K562 (cell line): ENCODE measurements at regions not wholly inside any gene's neighbourhood (a gene's known extent, or its start where the extent isn't known, plus 50 kb on each side); places are given as distances from the start of the nearest gene placed in this dataset.

ENCODE experiments used
- ATAC-seq: fragments of 200-7000 bp; cut with Tn5 transposase; 3 replicates; pipeline ENCODE4 v1.9.1; 2020; ENCODE audit warnings: moderate library complexity
- BruUV-seq: library from RNA; stranded (reverse); fragments of 400-500 nt; replicated peaks from 2 replicates; lab custom pipeline; 2021; lab: Mats Ljungman, UMichigan
- CTCF ChIA-PET: fragments of 300-600 bp; formaldehyde crosslinking; extraction: SDS; loops from one replicate; lab custom pipeline; 2021; ENCODE audit warnings: low intra/inter-chr PET ratio; lab: Yijun Ruan, JAX
- POLR2A ChIA-PET: fragments of 300-600, 350-650 bp; sonication (Branson Sonifier 250); formaldehyde crosslinking; extraction: SDS; loops from one replicate; lab custom pipeline; 2021; ENCODE audit warnings: antibody characterized with exemption, inconsistent platforms; lab: Yijun Ruan, JAX
- DNase-seq, 4 experiments: peaks; one replicate each; pipeline versions ENCODE4 v3.0.0 to v3.0.0-alpha.2; 2011 to 2018; ENCODE audit warnings: low spot score in 3 of 4, mixed read lengths in 3 of 4; ENCODE audit errors: extremely low read depth in 1 of 4
- FAIRE-seq: peaks from 2 replicates; lab custom pipeline; 2011; peaks lifted over from hg19 to GRCh38; lab: Jason Lieb, UNC
- H2AFZ ChIP-seq: 2 replicates; pipeline ENCODE4 v1.6.0; 2011; ENCODE audit warnings: low read depth, low read length, control low read depth, inconsistent platforms
- H3K27ac ChIP-seq: fragments of 200-600 bp; 3 replicates; pipeline ENCODE4 v1.8.0; 2011; ENCODE audit warnings: low read depth, mild to moderate bottlenecking, control low read depth, inconsistent platforms, low read length, moderate library complexity, mixed read lengths; ENCODE audit errors: extremely low read depth
- H3K27me3 ChIP-seq, 2 experiments: fragments of 300-600 bp in 1 of 2; 2 replicates in 1 of 2; 3 replicates in 1 of 2; pipeline versions ENCODE4 v1.6.0 to v1.8.0; 2011; ENCODE audit warnings: inconsistent platforms in 2 of 2, low read length in 2 of 2, mild to moderate bottlenecking in 1 of 2, mixed read lengths in 1 of 2, moderate library complexity in 1 of 2; ENCODE audit not compliant: control insufficient read depth in 2 of 2, insufficient read depth in 2 of 2
- H3K36me3 ChIP-seq: fragments of 300-600 bp; 3 replicates; pipeline ENCODE4 v1.8.0; 2011; ENCODE audit warnings: mild to moderate bottlenecking, low read length, inconsistent platforms; ENCODE audit not compliant: control insufficient read depth, insufficient read depth
- H3K4me1 ChIP-seq, 2 experiments: fragments of 200-600 bp in 1 of 2; replicated peaks in 1 of 2; 2 replicates in 1 of 2; 3 replicates in 1 of 2; pipeline versions ENCODE4 v1.5.1 to v1.8.0; 2011; ENCODE audit warnings: inconsistent platforms in 2 of 2, low read length in 2 of 2, mild to moderate bottlenecking in 1 of 2, mixed read lengths in 1 of 2, moderate library complexity in 1 of 2; ENCODE audit not compliant: control insufficient read depth in 2 of 2, insufficient read depth in 2 of 2
- H3K4me2 ChIP-seq: 2 replicates; pipeline ENCODE4 v1.6.1; 2011; ENCODE audit warnings: low read length, control low read depth, inconsistent platforms, mixed read lengths; ENCODE audit not compliant: insufficient read depth
- H3K4me3 ChIP-seq: fragments of 200-600 bp; sonication (generic), shearing (Covaris generic); 2 replicates; pipeline ENCODE4 v1.5.1; 2016; ENCODE audit warnings: control low read depth, inconsistent platforms
- H3K79me2 ChIP-seq: fragments of 200-600 bp; 3 replicates; pipeline ENCODE4 v1.8.0; 2011; ENCODE audit warnings: low read length, inconsistent platforms; ENCODE audit not compliant: control insufficient read depth, insufficient read depth
- H3K9ac ChIP-seq, 2 experiments: 2 replicates each; pipeline versions ENCODE4 v1.6.0 to v1.6.1; 2011; ENCODE audit warnings: low read depth in 2 of 2, low read length in 2 of 2, control low read depth in 1 of 2, inconsistent platforms in 1 of 2, mild to moderate bottlenecking in 1 of 2, mixed read lengths in 1 of 2; ENCODE audit not compliant: insufficient read depth in 1 of 2
- H3K9me1 ChIP-seq: one replicate; pipeline ENCODE4 v1.6.0; 2011; ENCODE audit warnings: inconsistent platforms, mild to moderate bottlenecking, low read length, moderate library complexity; ENCODE audit not compliant: control insufficient read depth, insufficient read depth
- H3K9me3 ChIP-seq: replicated peaks from 2 replicates; pipeline ENCODE4 v1.5.1; 2011; ENCODE audit warnings: low read depth, low read length, inconsistent platforms; ENCODE audit not compliant: control insufficient read depth, insufficient read depth
- H4K20me1 ChIP-seq: replicated peaks from 2 replicates; pipeline ENCODE4 v1.6.1; 2011; ENCODE audit warnings: low read length, inconsistent platforms, mixed read lengths; ENCODE audit not compliant: control insufficient read depth, insufficient read depth
- ATF1 ChIP-seq, 2 experiments: fragments of 450-650 bp in 1 of 2; IDR thresholded peaks; 2 replicates each; pipeline ENCODE4 v1.6.1; 2016; ENCODE audit warnings: missing compliant biosample characterization in 1 of 2, missing genetic modification characterization in 1 of 2
- CBFA2T3 ChIP-seq: fragments of 450-650 bp; IDR thresholded peaks from 2 replicates; pipeline ENCODE4 v1.6.1; 2017
- DNMT1 ChIP-seq: fragments of 450-650 bp; IDR thresholded peaks from 2 replicates; pipeline ENCODE4 v1.6.1; 2016; ENCODE audit warnings: antibody characterized with exemption, mild to moderate bottlenecking
- MAFG ChIP-seq: fragments of 450-650 bp; conservative IDR thresholded peaks from 2 replicates; pipeline ENCODE4 v1.6.1; 2016; ENCODE audit warnings: missing genetic modification characterization, missing compliant biosample characterization
- MAFK ChIP-seq: IDR thresholded peaks from 2 replicates; pipeline ENCODE4 v1.6.1; 2011; ENCODE audit warnings: low read length, improper control_type of control experiment
- NFE2 ChIP-seq: IDR thresholded peaks from 2 replicates; pipeline ENCODE4 v1.6.1; 2014; ENCODE audit warnings: antibody characterized with exemption, low read depth
- NFE2L1 ChIP-seq: fragments of 450-650 bp; IDR thresholded peaks from 2 replicates; pipeline ENCODE4 v1.6.1; 2016; ENCODE audit warnings: missing genetic modification characterization, low read depth, mild to moderate bottlenecking, missing compliant biosample characterization, moderate library complexity, borderline replicate concordance
- NRF1 ChIP-seq, 2 experiments: fragments of 450-650 bp; IDR thresholded peaks in 1 of 2; conservative IDR thresholded peaks in 1 of 2; 2 replicates each; pipeline ENCODE4 v1.6.1; 2014; ENCODE audit warnings: mild to moderate bottlenecking in 2 of 2
- PYGO2 ChIP-seq: fragments of 450-650 bp; IDR thresholded peaks from 2 replicates; pipeline ENCODE4 v1.6.1; 2016; ENCODE audit warnings: mild to moderate bottlenecking, missing genetic modification characterization, moderate library complexity, missing compliant biosample characterization
- RAD21 ChIP-seq, 2 experiments: fragments of 250-450 bp in 1 of 2; fragments of 450-650 bp in 1 of 2; sonication (Bioruptor Pico) in 1 of 2; formaldehyde crosslinking in 1 of 2; IDR thresholded peaks in 1 of 2; conservative IDR thresholded peaks in 1 of 2; 2 replicates each; pipeline versions ENCODE4 v1.4.0 to v1.8.0; 2020 to 2022; ENCODE audit warnings: mild to moderate bottlenecking in 2 of 2, moderate library complexity in 1 of 2
- RFX5 ChIP-seq: IDR thresholded peaks from 2 replicates; pipeline ENCODE4 v1.6.1; 2011; ENCODE audit warnings: low read depth, mild to moderate bottlenecking, improper control_type of control experiment, low read length
- TAF7 ChIP-seq: fragments of 450-650 bp; IDR thresholded peaks from 2 replicates; pipeline ENCODE4 v1.6.1; 2016; ENCODE audit warnings: missing genetic modification characterization, missing compliant biosample characterization
- ZNF23 ChIP-seq: fragments of 250-450 bp; sonication (Bioruptor Pico); IDR thresholded peaks from 2 replicates; pipeline ENCODE4 v1.4.0; 2020; ENCODE audit warnings: mild to moderate bottlenecking
- ZNF239 ChIP-seq: fragments of 250-450 bp; sonication (Bioruptor Pico); IDR thresholded peaks from 2 replicates; pipeline ENCODE4 v1.4.0; 2020; ENCODE audit warnings: mild to moderate bottlenecking
- ZNF766 ChIP-seq: fragments of 200-800 bp; sonication (Bioruptor generic); conservative IDR thresholded peaks from 2 replicates; pipeline ENCODE4 v1.6.1; 2016; ENCODE audit warnings: missing genetic modification characterization, missing compliant biosample characterization
- ZNF778 ChIP-seq: fragments of 450-650 bp; formaldehyde crosslinking; IDR thresholded peaks from 2 replicates; pipeline ENCODE4 v1.4.0; 2020; ENCODE audit warnings: mild to moderate bottlenecking, moderate library complexity
- WGBS: fragments of 100-300 bp; shearing (Covaris generic); methylation state at CpG from one replicate; pipeline ENCODE4 v1.1.6; 2016; ENCODE audit warnings: low coverage, mixed read lengths; ENCODE audit not compliant: insufficient coverage; ENCODE audit errors: missing lambda C conversion rate; 5-methylcytosine and 5-hydroxymethylcytosine counted together
- in situ Hi-C: fragments of 300-500 bp; cut with MboI; formaldehyde crosslinking; loops from 4 replicates; pipeline ENCODE4 v1.15.0; 2018; ENCODE audit warnings: inconsistent platforms, mixed read lengths
- intact Hi-C: fragments of 100-400 bp; cut with micrococcal nuclease; formaldehyde crosslinking; loops from 2 replicates; pipeline ENCODE4 v1.14.2; 2022
- TF ChIP-seq, protein P1 (sequence below): sonication (generic); formaldehyde crosslinking; IDR thresholded peaks from 2 replicates; pipeline ENCODE4 v1.8.0; 2022; ENCODE audit warnings: mild to moderate bottlenecking, low read depth, missing genetic modification reagents
- TF ChIP-seq, protein P2 (sequence below): sonication (generic); formaldehyde crosslinking; IDR thresholded peaks from 2 replicates; pipeline ENCODE4 v1.8.0; 2022; ENCODE audit warnings: mild to moderate bottlenecking, missing genetic modification reagents

DNA sequence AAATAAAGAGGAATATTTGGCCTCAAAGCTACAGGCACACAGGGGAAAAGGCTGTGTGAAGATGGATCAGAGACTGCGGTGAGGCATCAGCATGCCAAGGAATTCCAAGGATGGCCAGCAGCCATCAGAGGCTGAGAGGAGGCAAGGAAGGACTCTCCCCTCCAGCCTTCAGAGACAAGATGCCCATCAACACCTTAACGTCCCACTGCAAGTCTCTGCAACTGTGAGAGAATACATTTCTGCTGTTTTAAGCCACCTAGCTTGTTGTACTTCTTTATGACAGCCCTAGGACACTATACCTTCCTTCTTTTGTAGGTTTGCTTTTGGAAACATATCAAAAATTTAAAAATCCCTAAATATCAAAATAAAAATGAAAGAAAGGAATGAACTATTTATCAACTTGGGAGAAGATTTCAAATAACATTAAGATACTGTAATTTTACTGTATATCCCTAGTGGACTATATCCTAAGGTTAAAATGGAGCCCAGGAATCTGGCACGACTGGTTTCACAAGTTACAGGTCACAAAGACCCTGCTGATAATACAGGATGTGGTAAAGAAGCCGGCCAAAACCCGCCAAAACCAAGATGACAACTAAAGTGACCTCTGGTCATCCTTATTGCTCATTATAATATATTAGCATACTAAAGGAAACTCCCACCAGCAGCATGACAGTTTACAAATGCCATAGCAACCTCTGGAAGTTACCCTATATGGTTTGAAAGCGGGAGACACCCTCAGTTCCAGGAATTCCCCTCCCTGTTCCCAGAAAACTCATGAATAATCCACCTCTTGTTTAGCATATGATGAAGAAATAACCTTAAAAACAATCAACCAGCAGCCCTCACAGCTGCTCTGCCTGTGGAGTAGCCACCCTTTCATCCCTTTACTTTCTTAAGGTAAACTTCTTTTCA is 185.2 kb downstream of the AVL9 start (continued):
- no peak for TF ChIP-seq NRF1 (conservative IDR thresholded peaks at IDR 0.05 in 1 of 2, IDR thresholded peaks at IDR 0.05 in 1 of 2)
- peak; percentile 88; the same call in 1 of the 2 replicates for TF ChIP-seq ZNF766 (CRISPR knock-in tag)

DNA sequence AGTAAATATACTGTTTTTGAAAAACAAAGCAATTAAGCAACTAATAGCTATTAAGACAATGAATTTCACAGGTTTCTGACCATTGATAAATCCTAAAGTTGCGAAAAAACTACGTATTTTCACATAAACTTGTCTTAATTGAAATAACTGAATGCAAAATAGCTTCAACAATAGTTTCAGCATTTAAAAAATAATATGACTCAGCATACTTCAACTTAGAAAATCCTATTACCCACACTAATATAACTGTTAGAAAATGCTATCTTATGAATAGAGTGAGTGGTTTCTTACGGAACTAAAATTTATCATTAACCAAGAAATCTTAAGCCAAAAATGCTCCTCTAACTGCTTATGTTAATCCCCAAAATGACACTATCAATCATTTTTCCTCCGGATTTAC is 183.9 kb downstream of the AVL9 start:
- Histone ChIP-seq H3K36me3 (no peaks in the 10 kb centered on the region), H3K4me3 (no peak overlapping the region), H3K4me2 (no peak overlapping the region), H3K9ac (peak overlapping the region in 1 of 2 experiments; percentile 72; a peak in 1 of 4 replicates), H3K27me3 (no peaks in the 10 kb centered on the region), H3K4me1 (peaks cover 0 to 22% of the 10 kb centered on the region in 2 experiments; a peak in 4 of 5 replicates), H3K9me3 (no peaks in the 10 kb centered on the region), H3K9me1 (no peaks in the 10 kb centered on the region), H3K27ac (peak overlapping the region; percentile 95), H4K20me1 (no peaks in the 10 kb centered on the region), H2AFZ (peak overlapping the region; percentile 84), H3K79me2 (no peaks in the 10 kb centered on the region)
- BruUV-seq, result no TSS peak
- DNase-seq, result no peak
- no peak for FAIRE-seq
- no peak for ATAC-seq
- intact Hi-C loops (no loop called here), in situ Hi-C loops (no loop called here)
- 63% methylated on average over 4 of the region's 4 CpGs for WGBS
- ChIA-PET CTCF (no interaction called here), POLR2A (interaction anchor here (0.8 to 1.6 kb wide), 3 partner anchors 8 to 19 kb away, joined by 3 to 8 read pairs (median 3); no protein-coding TSS in a partner anchor)
- TF ChIP-seq ATF1 (CRISPR knock-in tag; IDR thresholded peaks at IDR 0.05), result no peak
- TF ChIP-seq ATF1 (tag; IDR thresholded peaks at IDR 0.05), result no peak
- TF ChIP-seq DNMT1, result no peak
- no peak for TF ChIP-seq RAD21 (CRISPR knock-in tag; conservative IDR thresholded peaks at IDR 0.05 in 1 of 2, IDR thresholded peaks at IDR 0.05 in 1 of 2)
- peak; percentile 56 for TF ChIP-seq NFE2
- TF ChIP-seq ZNF23 (CRISPR knock-in tag), result no peak
- no peak for TF ChIP-seq PYGO2
- TF ChIP-seq NFE2L1 (tag), result no peak
- TF ChIP-seq RFX5, result no peak
- TF ChIP-seq, protein P1, sequence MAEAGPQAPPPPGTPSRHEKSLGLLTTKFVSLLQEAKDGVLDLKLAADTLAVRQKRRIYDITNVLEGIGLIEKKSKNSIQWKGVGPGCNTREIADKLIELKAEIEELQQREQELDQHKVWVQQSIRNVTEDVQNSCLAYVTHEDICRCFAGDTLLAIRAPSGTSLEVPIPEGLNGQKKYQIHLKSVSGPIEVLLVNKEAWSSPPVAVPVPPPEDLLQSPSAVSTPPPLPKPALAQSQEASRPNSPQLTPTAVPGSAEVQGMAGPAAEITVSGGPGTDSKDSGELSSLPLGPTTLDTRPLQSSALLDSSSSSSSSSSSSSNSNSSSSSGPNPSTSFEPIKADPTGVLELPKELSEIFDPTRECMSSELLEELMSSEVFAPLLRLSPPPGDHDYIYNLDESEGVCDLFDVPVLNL (CRISPR knock-in tag), result no peak
- TF ChIP-seq ZNF239 (CRISPR knock-in tag), result no peak
- TF ChIP-seq CBFA2T3, result no peak
- no peak for TF ChIP-seq TAF7 (tag)
- TF ChIP-seq, protein P2, sequence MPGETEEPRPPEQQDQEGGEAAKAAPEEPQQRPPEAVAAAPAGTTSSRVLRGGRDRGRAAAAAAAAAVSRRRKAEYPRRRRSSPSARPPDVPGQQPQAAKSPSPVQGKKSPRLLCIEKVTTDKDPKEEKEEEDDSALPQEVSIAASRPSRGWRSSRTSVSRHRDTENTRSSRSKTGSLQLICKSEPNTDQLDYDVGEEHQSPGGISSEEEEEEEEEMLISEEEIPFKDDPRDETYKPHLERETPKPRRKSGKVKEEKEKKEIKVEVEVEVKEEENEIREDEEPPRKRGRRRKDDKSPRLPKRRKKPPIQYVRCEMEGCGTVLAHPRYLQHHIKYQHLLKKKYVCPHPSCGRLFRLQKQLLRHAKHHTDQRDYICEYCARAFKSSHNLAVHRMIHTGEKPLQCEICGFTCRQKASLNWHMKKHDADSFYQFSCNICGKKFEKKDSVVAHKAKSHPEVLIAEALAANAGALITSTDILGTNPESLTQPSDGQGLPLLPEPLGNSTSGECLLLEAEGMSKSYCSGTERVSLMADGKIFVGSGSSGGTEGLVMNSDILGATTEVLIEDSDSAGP, result no peak
- TF ChIP-seq MAFG (tag), result peak; percentile 76
- TF ChIP-seq MAFK, result peak; percentile 19; the same call in 1 of the 2 replicates
- no peak for TF ChIP-seq ZNF778 (CRISPR knock-in tag)
